H9 (cell line): ENCODE measurements at regions not wholly inside any gene's neighbourhood (a gene's known extent, or its start where the extent isn't known, plus 50 kb on each side); places are given as distances from the start of the nearest gene placed in this dataset.

Experiments
- DNase-seq: peaks from one replicate; pipeline ENCODE4 v3.0.0-alpha.2; 2017
- H2AFZ ChIP-seq: one replicate; pipeline ENCODE4 v1.6.1; 2013; ENCODE audit warnings: mild to moderate bottlenecking, low read length, control low read depth, moderate library complexity
- H2AK5ac ChIP-seq: 2 replicates; pipeline ENCODE4 v1.6.1; 2013; ENCODE audit warnings: low read length, control low read depth, mixed read lengths; ENCODE audit not compliant: insufficient read length
- H2BK120ac ChIP-seq: one replicate; pipeline ENCODE4 v1.6.1; 2013; ENCODE audit warnings: low read depth, mild to moderate bottlenecking, low read length, control low read depth, inconsistent platforms; ENCODE audit not compliant: poor library complexity, severe bottlenecking
- H2BK12ac ChIP-seq: 2 replicates; pipeline ENCODE4 v1.6.1; 2013; ENCODE audit warnings: low read length, control low read depth, mixed read lengths, low read depth; ENCODE audit not compliant: insufficient read length
- H2BK15ac ChIP-seq: 2 replicates; pipeline ENCODE4 v1.6.1; 2013; ENCODE audit warnings: low read depth, low read length, control low read depth
- H2BK20ac ChIP-seq: one replicate; pipeline ENCODE4 v1.6.1; 2013; ENCODE audit warnings: low read depth, mild to moderate bottlenecking, low read length, control low read depth, inconsistent platforms; ENCODE audit not compliant: poor library complexity, severe bottlenecking
- H2BK5ac ChIP-seq: 2 replicates; pipeline ENCODE4 v1.6.1; 2013; ENCODE audit warnings: low read length, control low read depth, mixed read lengths; ENCODE audit not compliant: insufficient read length
- H3K14ac ChIP-seq: 2 replicates; pipeline ENCODE4 v1.6.1; 2013; ENCODE audit warnings: low read length, control low read depth; ENCODE audit not compliant: insufficient read depth
- H3K18ac ChIP-seq: 2 replicates; pipeline ENCODE4 v1.6.1; 2013; ENCODE audit warnings: low read depth, mild to moderate bottlenecking, mixed read lengths, low read length, control low read depth; ENCODE audit not compliant: insufficient read length
- H3K23ac ChIP-seq: 2 replicates; pipeline ENCODE4 v1.6.1; 2013; ENCODE audit warnings: low read length, control low read depth, mixed read lengths, low read depth; ENCODE audit not compliant: insufficient read length
- H3K23me2 ChIP-seq: 2 replicates; pipeline ENCODE4 v1.6.1; 2013; ENCODE audit warnings: low read depth, mild to moderate bottlenecking, mixed read lengths, low read length, control low read depth; ENCODE audit not compliant: insufficient read length, poor library complexity, severe bottlenecking
- H3K27ac ChIP-seq: 2 replicates; pipeline ENCODE4 v1.5.1; 2013; ENCODE audit warnings: low read length, control low read depth, mixed read lengths, low read depth; ENCODE audit not compliant: insufficient read length
- H3K27me3 ChIP-seq: 2 replicates; pipeline ENCODE4 v1.6.1; 2013; ENCODE audit warnings: low read length, control low read depth, inconsistent platforms; ENCODE audit not compliant: insufficient read depth
- H3K4ac ChIP-seq: 2 replicates; pipeline ENCODE4 v1.6.1; 2013; ENCODE audit warnings: low read depth, mild to moderate bottlenecking, control low read depth, inconsistent platforms, low read length, moderate library complexity
- H3K4me1 ChIP-seq: 2 replicates; pipeline ENCODE4 v1.6.1; 2013; ENCODE audit warnings: low read length, control low read depth, inconsistent platforms; ENCODE audit not compliant: insufficient read depth
- H3K4me2 ChIP-seq: 2 replicates; pipeline ENCODE4 v1.6.1; 2013; ENCODE audit warnings: low read length, control low read depth, mixed read lengths; ENCODE audit not compliant: insufficient read length, insufficient read depth
- H3K56ac ChIP-seq: 2 replicates; pipeline ENCODE4 v1.6.1; 2013; ENCODE audit warnings: low read depth, mild to moderate bottlenecking, mixed read lengths, low read length, control low read depth; ENCODE audit not compliant: insufficient read length
- H3K79me1 ChIP-seq: 2 replicates; pipeline ENCODE4 v1.6.1; 2013; ENCODE audit warnings: low read depth, mild to moderate bottlenecking, moderate library complexity, low read length, control low read depth, inconsistent platforms; ENCODE audit not compliant: insufficient read depth, poor library complexity, severe bottlenecking
- H3K79me2 ChIP-seq: 2 replicates; pipeline ENCODE4 v1.6.1; 2013; ENCODE audit warnings: low read length, control low read depth, inconsistent platforms; ENCODE audit not compliant: insufficient read depth
- H3K9ac ChIP-seq: 2 replicates; pipeline ENCODE4 v1.6.1; 2013; ENCODE audit warnings: low read length, control low read depth, mixed read lengths; ENCODE audit not compliant: insufficient read length; ENCODE audit errors: extremely low read depth
- H3K9me3 ChIP-seq: one replicate; pipeline ENCODE4 v1.6.1; 2013; ENCODE audit warnings: low read depth, low read length, inconsistent platforms; ENCODE audit not compliant: control insufficient read depth
- H3T11ph ChIP-seq: one replicate; pipeline ENCODE4 v1.6.1; 2013; ENCODE audit warnings: mild to moderate bottlenecking, low read length, control low read depth, inconsistent platforms
- H4K20me1 ChIP-seq: one replicate; pipeline ENCODE4 v1.6.1; 2013; ENCODE audit not compliant: control insufficient read depth, insufficient read length, insufficient read depth
- H4K5ac ChIP-seq: 2 replicates; pipeline ENCODE4 v1.6.1; 2013; ENCODE audit warnings: low read depth, mild to moderate bottlenecking, mixed read lengths, low read length, control low read depth; ENCODE audit not compliant: insufficient read length
- H4K8ac ChIP-seq: replicated peaks from 2 replicates; pipeline ENCODE4 v1.6.1; 2013; ENCODE audit warnings: low read length, control low read depth, mixed read lengths, low read depth; ENCODE audit not compliant: insufficient read length
- H4K91ac ChIP-seq: 2 replicates; pipeline ENCODE4 v1.6.1; 2013; ENCODE audit warnings: low read depth, mild to moderate bottlenecking, moderate library complexity, mixed read lengths, low read length, control low read depth; ENCODE audit not compliant: insufficient read length
- H3K27ac Mint-ChIP-seq, 3 experiments: 2 replicates in 2 of 3; 3 replicates in 1 of 3; pipeline ENCODE4 v1.8.0; 2020 to 2021; ENCODE audit warnings: mixed read lengths in 3 of 3, mild to moderate bottlenecking in 1 of 3, moderate library complexity in 1 of 3
- H3K27me3 Mint-ChIP-seq: 2 replicates; pipeline ENCODE4 v1.8.0; 2021; ENCODE audit warnings: low read depth, mild to moderate bottlenecking, moderate library complexity, mixed read lengths
- H3K36me3 Mint-ChIP-seq, 3 experiments: 2 replicates in 2 of 3; 3 replicates in 1 of 3; pipeline ENCODE4 v1.8.0; 2020 to 2021; ENCODE audit warnings: low read depth in 3 of 3, mixed read lengths in 3 of 3; ENCODE audit not compliant: insufficient read depth in 1 of 3
- H3K4me1 Mint-ChIP-seq, 2 experiments: 2 replicates each; pipeline ENCODE4 v1.8.0; 2020; ENCODE audit warnings: mixed read lengths in 2 of 2
- H3K4me3 Mint-ChIP-seq, 2 experiments: 2 replicates in 1 of 2; 3 replicates in 1 of 2; pipeline ENCODE4 v1.8.0; 2020 to 2021; ENCODE audit warnings: mild to moderate bottlenecking in 2 of 2, mixed read lengths in 2 of 2, moderate library complexity in 1 of 2
- H3K9me3 Mint-ChIP-seq, 2 experiments: 2 replicates in 1 of 2; 3 replicates in 1 of 2; pipeline ENCODE4 v1.8.0; 2020; ENCODE audit warnings: mild to moderate bottlenecking in 2 of 2, mixed read lengths in 2 of 2, moderate library complexity in 1 of 2
- CTCF ChIP-seq: fragments of 200-600 bp; sonication (generic); conservative IDR thresholded peaks from 3 replicates; pipeline ENCODE4 v1.8.0; 2021; ENCODE audit warnings: antibody characterized with exemption, mild to moderate bottlenecking
- WGBS: extraction: QIAGEN DNeasy Blood & Tissue Kit; methylation state at CpG from one replicate; pipeline ENCODE4 v1.1.7; 2013; ENCODE audit warnings: missing lambda C conversion rate, low lambda C conversion rate, mixed read lengths; ENCODE audit not compliant: insufficient read length; ENCODE audit errors: extremely low coverage; 5-methylcytosine and 5-hydroxymethylcytosine counted together

GRCh38 chr3:83063446-83063845 is 1302.0 kb upstream of the GBE1 start:
- peaks cover 14 to 23% (median 18%) of the 10 kb centered on the region in 3 experiments for H3K36me3 Mint-ChIP-seq
- WGBS = no CpG with 5 or more reads among the region's 2 CpGs
- H3K23ac ChIP-seq = no peak overlapping the region

More at GRCh38 chr3:83063446-83063845, 1302.0 kb upstream of the GBE1 start:
- no peak overlapping the region for H2BK120ac ChIP-seq
- H3K56ac ChIP-seq = no peak overlapping the region
- no peak overlapping the region for H2BK12ac ChIP-seq
- H4K5ac ChIP-seq = no peak overlapping the region
- H3K9me3 ChIP-seq = no peaks in the 10 kb centered on the region
- no peaks in the 10 kb centered on the region for H3K79me1 ChIP-seq
- H3T11ph ChIP-seq = no peak overlapping the region
- DNase-seq = no peak
- H2AK5ac ChIP-seq = no peak overlapping the region
- no peak overlapping the region for H2BK15ac ChIP-seq
- H3K9ac ChIP-seq = no peak overlapping the region
- H2BK20ac ChIP-seq = no peak overlapping the region
- no peaks in the 10 kb centered on the region for H3K27me3 Mint-ChIP-seq
- H2BK5ac ChIP-seq = no peak overlapping the region
- no peaks in the 10 kb centered on the region for H4K20me1 ChIP-seq
- H3K4me1 Mint-ChIP-seq = peaks cover 0 to 3% of the 10 kb centered on the region in 2 experiments; a peak in 2 of 4 replicates
- H3K27me3 ChIP-seq = no peaks in the 10 kb centered on the region
- H3K4me2 ChIP-seq = no peak overlapping the region
- no peak overlapping the region for H3K14ac ChIP-seq
- H3K9me3 Mint-ChIP-seq = peaks cover 29 to 32% of the 10 kb centered on the region in 2 experiments
- H3K27ac Mint-ChIP-seq = no peak overlapping the region
- no peaks in the 10 kb centered on the region for H3K23me2 ChIP-seq
- H4K8ac ChIP-seq = no peak overlapping the region
- no peak overlapping the region for H4K91ac ChIP-seq
- H3K79me2 ChIP-seq = no peaks in the 10 kb centered on the region
- no peak overlapping the region for H3K27ac ChIP-seq
- no peak overlapping the region for H3K4ac ChIP-seq
- H3K4me3 Mint-ChIP-seq = no peak overlapping the region
- no peak overlapping the region for H3K18ac ChIP-seq
- no peak for TF ChIP-seq CTCF
- H2AFZ ChIP-seq = no peak overlapping the region
- no peaks in the 10 kb centered on the region for H3K4me1 ChIP-seq
